K562 (cell line): ENCODE measurements at regions not wholly inside any gene's neighbourhood (a gene's known extent, or its start where the extent isn't known, plus 50 kb on each side); places are given as distances from the start of the nearest gene placed in this dataset.

Source experiments
- ATAC-seq: fragments of 200-7000 bp; cut with Tn5 transposase; 3 replicates; pipeline ENCODE4 v1.9.1; 2020; ENCODE audit warnings: moderate library complexity
- BruUV-seq: library from RNA; stranded (reverse); fragments of 400-500 nt; replicated peaks from 2 replicates; lab custom pipeline; 2021; lab: Mats Ljungman, UMichigan
- CTCF ChIA-PET: fragments of 300-600 bp; formaldehyde crosslinking; extraction: SDS; loops from one replicate; lab custom pipeline; 2021; ENCODE audit warnings: low intra/inter-chr PET ratio; lab: Yijun Ruan, JAX
- POLR2A ChIA-PET: fragments of 300-600, 350-650 bp; sonication (Branson Sonifier 250); formaldehyde crosslinking; extraction: SDS; loops from one replicate; lab custom pipeline; 2021; ENCODE audit warnings: antibody characterized with exemption, inconsistent platforms; lab: Yijun Ruan, JAX
- DNase-seq, 4 experiments: peaks; one replicate each; pipeline versions ENCODE4 v3.0.0 to v3.0.0-alpha.2; 2011 to 2018; ENCODE audit warnings: low spot score in 3 of 4, mixed read lengths in 3 of 4; ENCODE audit errors: extremely low read depth in 1 of 4
- FAIRE-seq: peaks from 2 replicates; lab custom pipeline; 2011; peaks lifted over from hg19 to GRCh38; lab: Jason Lieb, UNC
- H2AFZ ChIP-seq: 2 replicates; pipeline ENCODE4 v1.6.0; 2011; ENCODE audit warnings: low read depth, low read length, control low read depth, inconsistent platforms
- H3K27ac ChIP-seq: fragments of 200-600 bp; 3 replicates; pipeline ENCODE4 v1.8.0; 2011; ENCODE audit warnings: low read depth, mild to moderate bottlenecking, control low read depth, inconsistent platforms, low read length, moderate library complexity, mixed read lengths; ENCODE audit errors: extremely low read depth
- H3K27me3 ChIP-seq, 2 experiments: fragments of 300-600 bp in 1 of 2; 2 replicates in 1 of 2; 3 replicates in 1 of 2; pipeline versions ENCODE4 v1.6.0 to v1.8.0; 2011; ENCODE audit warnings: inconsistent platforms in 2 of 2, low read length in 2 of 2, mild to moderate bottlenecking in 1 of 2, mixed read lengths in 1 of 2, moderate library complexity in 1 of 2; ENCODE audit not compliant: control insufficient read depth in 2 of 2, insufficient read depth in 2 of 2
- H3K36me3 ChIP-seq: fragments of 300-600 bp; 3 replicates; pipeline ENCODE4 v1.8.0; 2011; ENCODE audit warnings: mild to moderate bottlenecking, low read length, inconsistent platforms; ENCODE audit not compliant: control insufficient read depth, insufficient read depth
- H3K4me1 ChIP-seq, 2 experiments: fragments of 200-600 bp in 1 of 2; replicated peaks in 1 of 2; 2 replicates in 1 of 2; 3 replicates in 1 of 2; pipeline versions ENCODE4 v1.5.1 to v1.8.0; 2011; ENCODE audit warnings: inconsistent platforms in 2 of 2, low read length in 2 of 2, mild to moderate bottlenecking in 1 of 2, mixed read lengths in 1 of 2, moderate library complexity in 1 of 2; ENCODE audit not compliant: control insufficient read depth in 2 of 2, insufficient read depth in 2 of 2
- H3K4me2 ChIP-seq: 2 replicates; pipeline ENCODE4 v1.6.1; 2011; ENCODE audit warnings: low read length, control low read depth, inconsistent platforms, mixed read lengths; ENCODE audit not compliant: insufficient read depth
- H3K4me3 ChIP-seq: fragments of 200-600 bp; sonication (generic), shearing (Covaris generic); 2 replicates; pipeline ENCODE4 v1.5.1; 2016; ENCODE audit warnings: control low read depth, inconsistent platforms
- H3K79me2 ChIP-seq: fragments of 200-600 bp; 3 replicates; pipeline ENCODE4 v1.8.0; 2011; ENCODE audit warnings: low read length, inconsistent platforms; ENCODE audit not compliant: control insufficient read depth, insufficient read depth
- H3K9ac ChIP-seq, 2 experiments: 2 replicates each; pipeline versions ENCODE4 v1.6.0 to v1.6.1; 2011; ENCODE audit warnings: low read depth in 2 of 2, low read length in 2 of 2, control low read depth in 1 of 2, inconsistent platforms in 1 of 2, mild to moderate bottlenecking in 1 of 2, mixed read lengths in 1 of 2; ENCODE audit not compliant: insufficient read depth in 1 of 2
- H3K9me1 ChIP-seq: one replicate; pipeline ENCODE4 v1.6.0; 2011; ENCODE audit warnings: inconsistent platforms, mild to moderate bottlenecking, low read length, moderate library complexity; ENCODE audit not compliant: control insufficient read depth, insufficient read depth
- H3K9me3 ChIP-seq: replicated peaks from 2 replicates; pipeline ENCODE4 v1.5.1; 2011; ENCODE audit warnings: low read depth, low read length, inconsistent platforms; ENCODE audit not compliant: control insufficient read depth, insufficient read depth
- H4K20me1 ChIP-seq: replicated peaks from 2 replicates; pipeline ENCODE4 v1.6.1; 2011; ENCODE audit warnings: low read length, inconsistent platforms, mixed read lengths; ENCODE audit not compliant: control insufficient read depth, insufficient read depth
- AFF1 ChIP-seq, 2 experiments: fragments of 450-650 bp; IDR thresholded peaks; 2 replicates each; pipeline ENCODE4 v1.6.1; 2018; ENCODE audit warnings: mild to moderate bottlenecking in 2 of 2, low read depth in 1 of 2; ENCODE audit not compliant: partially characterized antibody in 2 of 2
- BHLHE40 ChIP-seq: IDR thresholded peaks from 2 replicates; pipeline ENCODE4 v1.6.1; 2011; ENCODE audit warnings: low read length, improper control_type of control experiment
- COPS2 ChIP-seq: fragments of 450-650 bp; conservative IDR thresholded peaks from 2 replicates; pipeline ENCODE4 v1.6.1; 2016; ENCODE audit warnings: mild to moderate bottlenecking, moderate library complexity
- CREB5 ChIP-seq: fragments of 250-450 bp; sonication (Bioruptor Pico); IDR thresholded peaks from 2 replicates; pipeline ENCODE4 v1.5.0; 2020; ENCODE audit warnings: mild to moderate bottlenecking
- EP400 ChIP-seq: fragments of 450-650 bp; IDR thresholded peaks from 2 replicates; pipeline ENCODE4 v1.6.1; 2017; ENCODE audit warnings: antibody characterized with exemption, mild to moderate bottlenecking, moderate library complexity
- FUS ChIP-seq: fragments of 200-400 bp; formaldehyde crosslinking; optimal IDR thresholded peaks from 2 replicates; pipeline ENCODE3; 2017; ENCODE audit warnings: low read depth, low read length
- GTF2A2 ChIP-seq: IDR thresholded peaks from 2 replicates; pipeline ENCODE4 v1.6.1; 2016; ENCODE audit warnings: mild to moderate bottlenecking, missing genetic modification characterization, missing compliant biosample characterization
- MAFF ChIP-seq: IDR thresholded peaks from 2 replicates; pipeline ENCODE4 v1.6.1; 2012; ENCODE audit warnings: low read length, improper control_type of control experiment
- MNT ChIP-seq, 2 experiments: fragments of 450-650 bp; conservative IDR thresholded peaks; 2 replicates each; pipeline ENCODE4 v1.6.1; 2017; ENCODE audit warnings: mild to moderate bottlenecking in 2 of 2, moderate library complexity in 2 of 2
- PTTG1 ChIP-seq: fragments of 450-650 bp; IDR thresholded peaks from 2 replicates; pipeline ENCODE4 v1.6.1; 2016; ENCODE audit warnings: low read depth, mild to moderate bottlenecking, missing genetic modification characterization, missing compliant biosample characterization
- SMAD4 ChIP-seq: fragments of 250-450 bp; sonication (Bioruptor Pico); conservative IDR thresholded peaks from 2 replicates; pipeline ENCODE4 v1.8.0; 2021; ENCODE audit warnings: inconsistent platforms, mild to moderate bottlenecking, moderate library complexity
- SRSF1 ChIP-seq: fragments of 200-400 bp; formaldehyde crosslinking; IDR thresholded peaks from 2 replicates; pipeline ENCODE4 v1.6.1; 2017; ENCODE audit warnings: mild to moderate bottlenecking, low read depth, low read length, moderate library complexity
- TAL1 ChIP-seq: fragments of 450-650 bp; IDR thresholded peaks from 2 replicates; pipeline ENCODE4 v1.6.1; 2016; ENCODE audit warnings: mild to moderate bottlenecking
- ZBTB43 ChIP-seq: sonication (generic); formaldehyde crosslinking; IDR thresholded peaks from 2 replicates; pipeline ENCODE4 v1.8.0; 2023; ENCODE audit warnings: mild to moderate bottlenecking, missing genetic modification reagents
- WGBS: fragments of 100-300 bp; shearing (Covaris generic); methylation state at CpG from one replicate; pipeline ENCODE4 v1.1.6; 2016; ENCODE audit warnings: low coverage, mixed read lengths; ENCODE audit not compliant: insufficient coverage; ENCODE audit errors: missing lambda C conversion rate; 5-methylcytosine and 5-hydroxymethylcytosine counted together
- in situ Hi-C: fragments of 300-500 bp; cut with MboI; formaldehyde crosslinking; loops from 4 replicates; pipeline ENCODE4 v1.15.0; 2018; ENCODE audit warnings: inconsistent platforms, mixed read lengths
- intact Hi-C: fragments of 100-400 bp; cut with micrococcal nuclease; formaldehyde crosslinking; loops from 2 replicates; pipeline ENCODE4 v1.14.2; 2022

GRCh38 chr15:29997499-29997898 is 85.3 kb upstream of the GOLGA8J start (continued):
- TF ChIP-seq AFF1 (IDR thresholded peaks at IDR 0.05; ENCODE audit: low read depth in 1 of 2, partially characterized antibody in 2 of 2): no peak
- no peak for TF ChIP-seq BHLHE40
- no peak for TF ChIP-seq MAFF

GRCh38 chr15:29994284-29994683 is 88.5 kb upstream of the GOLGA8J start:
- Histone ChIP-seq H3K79me2 (no peaks in the 10 kb centered on the region), H3K4me2 (no peak overlapping the region), H3K4me1 (no peaks in the 10 kb centered on the region), H3K27me3 (peaks cover 5 to 6% of the 10 kb centered on the region in 2 experiments; a peak in 3 of 5 replicates), H3K4me3 (no peak overlapping the region), H4K20me1 (no peaks in the 10 kb centered on the region), H3K9ac (no peak overlapping the region), H2AFZ (no peak overlapping the region), H3K9me3 (no peaks in the 10 kb centered on the region), H3K36me3 (no peaks in the 10 kb centered on the region), H3K27ac (no peak overlapping the region), H3K9me1 (no peaks in the 10 kb centered on the region)
- ChIA-PET CTCF (no interaction called here), POLR2A (interaction anchor here (0.8 kb wide), 1 partner anchor 123 kb away, joined by 4 read pairs; no protein-coding TSS in a partner anchor)
- DNase-seq: no peak
- no TSS peak for BruUV-seq
- intact Hi-C loops: loop anchor here (10.0 kb wide), 1 partner anchor 51 kb away; no protein-coding TSS in a partner anchor
- 0% methylated on average over 5 of the region's 5 CpGs for WGBS
- in situ Hi-C loops: no loop called here
- no peak for ATAC-seq
- no peak for FAIRE-seq
- TF ChIP-seq COPS2 (no peak), SMAD4 (no peak), EP400 (no peak), TAL1 (no peak), GTF2A2 (no peak), FUS (no peak), ZBTB43 (CRISPR knock-in tag) (no peak), MNT (conservative IDR thresholded peaks at IDR 0.05) (no peak), CREB5 (CRISPR knock-in tag) (no peak), SRSF1 (no peak), PTTG1 (tag) (no peak)
